ENCODE measurements at regions not wholly inside any gene's neighbourhood (a gene's known extent, or its start where the extent isn't known, plus 50 kb on each side); places are given as distances from the start of the nearest gene placed in this dataset.
"Not testable (repeated sequence)": the region's sequence is repeated elsewhere in the genome, so short reads cannot be mapped to it uniquely, and the experiment has no call there.

DNA sequence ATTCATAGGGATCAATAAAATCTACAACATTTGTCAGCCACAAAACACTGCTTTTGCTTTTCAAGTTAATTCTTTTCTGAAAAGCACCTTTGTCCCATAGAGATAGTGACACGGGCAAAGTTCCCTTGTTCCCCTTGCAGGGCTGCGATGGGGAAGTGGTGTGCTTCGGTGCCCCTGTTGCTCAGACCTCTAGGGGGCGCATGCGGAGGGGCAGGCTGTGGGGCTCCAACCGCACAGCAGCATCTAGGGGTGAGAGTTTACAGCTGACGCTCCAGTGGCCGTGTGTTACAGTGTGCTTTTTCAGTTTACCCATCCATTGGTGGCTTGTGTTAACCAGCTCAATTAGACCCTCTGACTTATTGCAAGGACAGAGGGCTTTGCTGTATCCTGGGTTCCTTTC, 1432.2 kb upstream of the ACVR2A start:
- no peak for FAIRE-seq
- no peak overlapping the region for H3K4me3 ChIP-seq (ENCODE audit: low read depth, low read length)
- DNase-seq (ENCODE audit: low read depth), result no peak
- no peaks in the 10 kb centered on the region for H3K27me3 ChIP-seq (ENCODE audit: control insufficient read depth, insufficient read depth, low read length)
- no peaks in the 10 kb centered on the region for H3K36me3 ChIP-seq (ENCODE audit: control insufficient read depth, insufficient read depth, low read length)
- TF ChIP-seq CTCF (IDR thresholded peaks at IDR 0.05; ENCODE audit: insufficient read depth, low read length, severe bottlenecking), result no peak

DNA sequence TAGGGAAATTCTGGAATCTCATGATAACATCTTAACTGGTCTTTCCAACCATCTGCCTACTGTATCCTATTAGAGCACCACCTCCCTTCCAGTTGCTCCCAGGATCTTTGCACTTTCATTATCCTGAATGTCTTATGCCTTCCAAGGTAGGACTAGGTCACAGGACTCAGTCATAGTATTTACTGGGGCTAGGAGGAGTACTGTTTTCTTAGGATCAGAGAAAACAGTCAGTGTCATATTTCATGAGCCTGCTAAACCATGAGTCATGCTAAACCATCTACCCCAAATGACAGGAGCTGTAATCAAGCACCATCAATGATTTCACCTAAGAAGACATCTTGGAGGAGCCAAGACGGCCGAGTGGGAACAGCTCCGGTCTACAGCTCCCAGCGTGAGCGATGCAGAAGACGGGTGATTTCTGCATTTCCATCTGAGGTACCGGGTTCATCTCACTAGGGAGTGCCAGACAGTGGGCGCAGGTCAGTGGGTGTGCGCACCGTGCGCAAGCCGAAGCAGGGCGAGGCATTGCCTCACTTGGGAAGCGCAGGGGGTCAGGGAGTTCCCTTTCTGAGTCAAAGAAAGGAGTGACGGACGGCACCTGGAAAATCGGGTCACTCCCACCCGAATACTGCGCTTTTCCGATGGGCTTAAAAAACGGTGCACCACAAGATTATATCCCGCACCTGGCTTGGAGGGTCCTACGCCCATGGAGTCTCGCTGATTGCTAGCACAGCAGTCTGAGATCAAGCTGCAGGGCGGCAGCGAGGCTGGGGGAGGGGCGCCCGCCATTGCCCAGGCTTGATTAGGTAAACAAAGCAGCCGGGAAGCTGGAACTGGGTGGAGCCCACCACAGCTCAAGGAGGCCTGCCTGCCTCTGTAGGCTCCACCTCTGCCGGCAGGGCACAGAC, 1439.2 kb upstream of the ACVR2A start:
- H3K27me3 ChIP-seq (ENCODE audit: control insufficient read depth, insufficient read depth, low read length); H3K36me3 ChIP-seq (ENCODE audit: control insufficient read depth, insufficient read depth, low read length); FAIRE-seq; H3K4me3 ChIP-seq (ENCODE audit: low read depth, low read length): not testable (repeated sequence)
- peak; percentile 66 for DNase-seq (ENCODE audit: low read depth)

GRCh38 chr2:146403546-146404160, 1441.2 kb upstream of the ACVR2A start:
- DNase-seq (ENCODE audit: low read depth); FAIRE-seq; H3K36me3 ChIP-seq (ENCODE audit: control insufficient read depth, insufficient read depth, low read length); H3K27me3 ChIP-seq (ENCODE audit: control insufficient read depth, insufficient read depth, low read length); H3K4me3 ChIP-seq (ENCODE audit: low read depth, low read length): not testable (repeated sequence)

GRCh38 chr2:146392631-146393030, 1452.2 kb upstream of the ACVR2A start:
- no peak for DNase-seq (ENCODE audit: low read depth)
- no peak for TF ChIP-seq CTCF (IDR thresholded peaks at IDR 0.05; ENCODE audit: insufficient read depth, low read length, severe bottlenecking)
- Histone ChIP-seq H3K27me3 (ENCODE audit: control insufficient read depth, insufficient read depth, low read length) (no peaks in the 10 kb centered on the region), H3K36me3 (ENCODE audit: control insufficient read depth, insufficient read depth, low read length) (no peaks in the 10 kb centered on the region), H3K4me3 (ENCODE audit: low read depth, low read length) (no peak overlapping the region)
- FAIRE-seq, result no peak

DNA sequence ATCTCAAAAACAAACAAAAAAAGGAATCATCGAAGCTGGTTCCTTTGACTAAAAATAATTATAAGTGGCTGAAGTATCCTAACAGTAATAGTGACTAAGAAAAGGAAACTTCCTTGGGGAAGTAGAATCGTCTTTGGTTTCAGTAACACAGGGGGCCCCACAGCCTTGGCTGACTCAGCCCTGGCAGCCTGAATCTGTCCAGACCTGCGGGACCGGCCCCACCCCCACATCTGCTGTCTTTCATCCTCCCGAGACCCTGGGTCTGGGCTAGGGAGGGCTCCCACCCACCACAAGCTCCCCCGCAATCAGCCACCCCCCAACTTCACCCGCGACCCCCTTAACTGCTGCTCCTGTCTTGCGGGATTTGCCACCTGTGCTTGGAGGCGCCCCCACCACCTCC, 1452.6 kb upstream of the ACVR2A start:
- DNase-seq (ENCODE audit: low read depth), result peak; percentile 32
- H3K36me3 ChIP-seq (ENCODE audit: control insufficient read depth, insufficient read depth, low read length), result no peaks in the 10 kb centered on the region
- no peak overlapping the region for H3K4me3 ChIP-seq (ENCODE audit: low read depth, low read length)
- no peak for FAIRE-seq
- no peak for TF ChIP-seq CTCF (IDR thresholded peaks at IDR 0.05; ENCODE audit: insufficient read depth, low read length, severe bottlenecking)
- no peaks in the 10 kb centered on the region for H3K27me3 ChIP-seq (ENCODE audit: control insufficient read depth, insufficient read depth, low read length)

- no peak for TF ChIP-seq CTCF (IDR thresholded peaks at IDR 0.05; ENCODE audit: insufficient read depth, low read length, severe bottlenecking)
- Histone ChIP-seq H3K27me3 (ENCODE audit: control insufficient read depth, insufficient read depth, low read length) (no peaks in the 10 kb centered on the region), H3K36me3 (ENCODE audit: control insufficient read depth, insufficient read depth, low read length) (no peaks in the 10 kb centered on the region), H3K4me3 (ENCODE audit: low read depth, low read length) (no peak overlapping the region)
- no peak for DNase-seq (ENCODE audit: low read depth)
- FAIRE-seq, result no peak
Observed at GRCh38 chr2:146388757-146389156, 1456.1 kb upstream of the ACVR2A start.

Data from bronchial epithelial cell (primary cell).